HCT116 (cell line): ENCODE measurements at regions not wholly inside any gene's neighbourhood (a gene's known extent, or its start where the extent isn't known, plus 50 kb on each side); places are given as distances from the start of the nearest gene placed in this dataset.

Experiments used
- EZH2phosphoT487 ChIP-seq: fragments of 200-600 bp; IDR thresholded peaks from 2 replicates; pipeline ENCODE4 v1.6.1; 2018; ENCODE audit warnings: antibody characterized with exemption, borderline replicate concordance
- POLR2A ChIP-seq: IDR thresholded peaks from 2 replicates; pipeline ENCODE4 v1.7.0; 2011; ENCODE audit warnings: borderline replicate concordance; ENCODE audit not compliant: insufficient read depth, insufficient read length; ENCODE audit errors: extremely low read depth
- POLR2AphosphoS5 ChIP-seq: IDR thresholded peaks from 2 replicates; pipeline ENCODE4 v1.6.1; 2011; ENCODE audit warnings: mild to moderate bottlenecking, low read depth, low read length, moderate library complexity
- SP1 ChIP-seq: IDR thresholded peaks from 2 replicates; pipeline ENCODE4 v1.6.1; 2012; ENCODE audit warnings: low read depth
- YY1 ChIP-seq: IDR thresholded peaks from 2 replicates; pipeline ENCODE4 v1.6.1; 2011; ENCODE audit warnings: low read length, low read depth, moderate library complexity, mild to moderate bottlenecking; ENCODE audit not compliant: insufficient replicate concordance; ENCODE audit errors: extremely low read depth
- TF ChIP-seq, protein P1 (sequence below), 3 experiments: fragments of 200-600 bp in 1 of 3; sonication (generic) in 1 of 3; IDR thresholded peaks in 2 of 3; conservative IDR thresholded peaks in 1 of 3; 2 replicates each; pipeline ENCODE4 v1.5.1; 2012 to 2017; ENCODE audit warnings: low read depth in 2 of 3, low read length in 2 of 3, antibody characterized with exemption in 1 of 3, borderline replicate concordance in 1 of 3, control low read depth in 1 of 3, mild to moderate bottlenecking in 1 of 3, mixed read lengths in 1 of 3, mixed run types in 1 of 3, moderate library complexity in 1 of 3; ENCODE audit not compliant: insufficient read depth in 1 of 3

DNA sequence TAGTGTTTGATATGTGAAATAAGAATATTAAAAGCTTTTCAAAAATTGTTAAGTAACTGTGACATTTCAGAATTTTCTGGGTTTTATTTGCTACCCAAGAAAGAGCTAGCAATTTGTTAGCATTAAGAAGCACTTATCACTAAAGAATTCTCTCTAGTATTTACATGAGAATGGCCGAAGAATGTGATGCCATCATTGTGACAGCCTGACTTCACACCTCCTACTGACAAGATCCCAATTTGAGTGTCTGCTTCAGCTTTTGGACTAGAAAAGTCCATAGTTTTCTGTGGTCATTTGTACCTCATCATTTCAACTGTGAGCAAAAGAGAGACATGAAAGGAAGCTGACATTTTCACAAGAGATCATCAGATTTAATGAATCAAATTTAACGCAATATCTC lies 548.1 kb upstream of the AGTR1 start:
- TF ChIP-seq EZH2phosphoT487 (no peak), POLR2A (no peak), POLR2AphosphoS5 (no peak), SP1 (no peak), YY1 (no peak)
- TF ChIP-seq, protein P1, sequence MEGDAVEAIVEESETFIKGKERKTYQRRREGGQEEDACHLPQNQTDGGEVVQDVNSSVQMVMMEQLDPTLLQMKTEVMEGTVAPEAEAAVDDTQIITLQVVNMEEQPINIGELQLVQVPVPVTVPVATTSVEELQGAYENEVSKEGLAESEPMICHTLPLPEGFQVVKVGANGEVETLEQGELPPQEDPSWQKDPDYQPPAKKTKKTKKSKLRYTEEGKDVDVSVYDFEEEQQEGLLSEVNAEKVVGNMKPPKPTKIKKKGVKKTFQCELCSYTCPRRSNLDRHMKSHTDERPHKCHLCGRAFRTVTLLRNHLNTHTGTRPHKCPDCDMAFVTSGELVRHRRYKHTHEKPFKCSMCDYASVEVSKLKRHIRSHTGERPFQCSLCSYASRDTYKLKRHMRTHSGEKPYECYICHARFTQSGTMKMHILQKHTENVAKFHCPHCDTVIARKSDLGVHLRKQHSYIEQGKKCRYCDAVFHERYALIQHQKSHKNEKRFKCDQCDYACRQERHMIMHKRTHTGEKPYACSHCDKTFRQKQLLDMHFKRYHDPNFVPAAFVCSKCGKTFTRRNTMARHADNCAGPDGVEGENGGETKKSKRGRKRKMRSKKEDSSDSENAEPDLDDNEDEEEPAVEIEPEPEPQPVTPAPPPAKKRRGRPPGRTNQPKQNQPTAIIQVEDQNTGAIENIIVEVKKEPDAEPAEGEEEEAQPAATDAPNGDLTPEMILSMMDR (IDR thresholded peaks at IDR 0.05 in 2 of 3, conservative IDR thresholded peaks at IDR 0.05 in 1 of 3; ENCODE audit: borderline replicate concordance in 1 of 3, insufficient read depth in 1 of 3, low read depth in 2 of 3, low read length in 2 of 3) = no peak
